GM13976 (cell line): ENCODE measurements at regions not wholly inside any gene's neighbourhood (a gene's known extent, or its start where the extent isn't known, plus 50 kb on each side); places are given as distances from the start of the nearest gene placed in this dataset.

Experiments used
- DNase-seq: peaks from one replicate; pipeline ENCODE4 v3.0.0; 2012; ENCODE audit warnings: low spot score
- CTCF ChIP-seq: IDR thresholded peaks from 2 replicates; pipeline ENCODE4 v1.5.1; 2012; ENCODE audit warnings: borderline replicate concordance, mild to moderate bottlenecking; ENCODE audit not compliant: insufficient read depth; ENCODE audit errors: extremely low read depth, missing control alignments, control extremely low read depth
- in situ Hi-C: fragments of 300-500 bp; cut with MboI; formaldehyde crosslinking; loops from one replicate; pipeline ENCODE4 v1.12.0; 2022; ENCODE audit warnings: low sequenced_read_pairs, mixed read lengths, inconsistent platforms; ENCODE audit not compliant: unreplicated experiment

- DNase-seq = no peak
- in situ Hi-C loops = no loop called here
- no peak for TF ChIP-seq CTCF
Observed at GRCh38 chr5:53378590-53379247, 101.7 kb upstream of the FST start.

- DNase-seq = no peak
- no peak for TF ChIP-seq CTCF
- in situ Hi-C loops = no loop called here
Observed at GRCh38 chr5:53386341-53386740, 94.1 kb upstream of the FST start.

GRCh38 chr5:53389093-53389492 is 91.3 kb upstream of the FST start:
- DNase-seq = no peak
- no peak for TF ChIP-seq CTCF
- in situ Hi-C loops = no loop called here

- TF ChIP-seq CTCF = no peak
- in situ Hi-C loops = no loop called here
Observed at GRCh38 chr5:53392073-53392472, 88.4 kb upstream of the FST start.

GRCh38 chr5:53394808-53395207 is 85.6 kb upstream of the FST start:
- no peak for TF ChIP-seq CTCF
- in situ Hi-C loops = no loop called here
- no peak for DNase-seq

More at GRCh38 chr5:53392073-53392472, 88.4 kb upstream of the FST start:
- DNase-seq = no peak

- no peak for TF ChIP-seq CTCF
- in situ Hi-C loops = no loop called here
- DNase-seq = no peak
Observed at GRCh38 chr5:53397141-53397757, 83.2 kb upstream of the FST start.
